MM.1S (cell line): ENCODE measurements at regions not wholly inside any gene's neighbourhood (a gene's known extent, or its start where the extent isn't known, plus 50 kb on each side); places are given as distances from the start of the nearest gene placed in this dataset.

ENCODE experiments used
- DNase-seq: peaks from one replicate; pipeline ENCODE4 v3.0.0-alpha.2; 2015
- H2AFZ ChIP-seq: fragments of 300-600 bp; sonication (generic); 2 replicates; pipeline ENCODE4 v1.6.0; 2016; ENCODE audit warnings: antibody characterized with exemption, low read length
- H3F3A ChIP-seq: fragments of 300-600 bp; sonication (generic); 2 replicates; pipeline ENCODE4 v1.6.1; 2016; ENCODE audit warnings: mild to moderate bottlenecking, antibody characterized with exemption, low read length, moderate library complexity, mixed read lengths; ENCODE audit not compliant: insufficient read depth
- H3K27ac ChIP-seq: fragments of 300-600 bp; sonication (generic); 2 replicates; pipeline ENCODE4 v1.5.1; 2016; ENCODE audit warnings: mild to moderate bottlenecking, low read length
- H3K27me3 ChIP-seq: fragments of 300-600 bp; sonication (generic); replicated peaks from 2 replicates; pipeline ENCODE4 v1.6.0; 2016; ENCODE audit warnings: low read length; ENCODE audit not compliant: insufficient read depth
- H3K36me3 ChIP-seq: fragments of 300-600 bp; sonication (generic); replicated peaks from 2 replicates; pipeline ENCODE4 v1.6.1; 2016; ENCODE audit warnings: mild to moderate bottlenecking, low read length, mixed read lengths; ENCODE audit not compliant: insufficient read depth
- H3K4me1 ChIP-seq: fragments of 300-600 bp; sonication (generic); 2 replicates; pipeline ENCODE4 v1.6.1; 2016; ENCODE audit warnings: low read length, mixed read lengths
- H3K4me2 ChIP-seq: fragments of 300-600 bp; sonication (generic); 2 replicates; pipeline ENCODE4 v1.6.0; 2016; ENCODE audit warnings: low read depth, low read length
- H3K4me3 ChIP-seq: fragments of 300-600 bp; sonication (generic); 2 replicates; pipeline ENCODE4 v1.5.1; 2016; ENCODE audit warnings: low read length, mixed read lengths
- H3K79me2 ChIP-seq: fragments of 300-600 bp; sonication (generic); 2 replicates; pipeline ENCODE4 v1.6.1; 2016; ENCODE audit warnings: mixed run types, low read length, mixed read lengths
- H3K9ac ChIP-seq: fragments of 300-600 bp; sonication (generic); 2 replicates; pipeline ENCODE4 v1.6.1; 2016; ENCODE audit warnings: low read length, mixed read lengths
- H3K9me2 ChIP-seq: fragments of 300-600 bp; sonication (generic); replicated peaks from 2 replicates; pipeline ENCODE4 v1.6.1; 2016; ENCODE audit warnings: mild to moderate bottlenecking, low read length, mixed read lengths; ENCODE audit not compliant: insufficient read depth
- H3K9me3 ChIP-seq: fragments of 300-600 bp; sonication (generic); replicated peaks from 2 replicates; pipeline ENCODE4 v1.6.1; 2016; ENCODE audit warnings: mild to moderate bottlenecking, low read length, mixed read lengths; ENCODE audit not compliant: insufficient read depth
- H4K20me1 ChIP-seq: fragments of 300-600 bp; sonication (generic); 2 replicates; pipeline ENCODE4 v1.6.1; 2016; ENCODE audit warnings: mild to moderate bottlenecking, low read length, moderate library complexity, mixed read lengths; ENCODE audit not compliant: insufficient read depth
- CTCF ChIP-seq: fragments of 300-600 bp; sonication (generic); IDR thresholded peaks from 2 replicates; pipeline ENCODE4 v1.5.1; 2016; ENCODE audit warnings: antibody characterized with exemption, low read length, mixed read lengths
- EZH2 ChIP-seq: fragments of 300-600 bp; sonication (generic); optimal IDR thresholded peaks from 2 replicates; pipeline ENCODE3; 2017; ENCODE audit warnings: low read depth, mild to moderate bottlenecking, antibody characterized with exemption, low read length, mixed read lengths
- EZH2phosphoT487 ChIP-seq: fragments of 300-600 bp; sonication (generic); IDR thresholded peaks from 2 replicates; pipeline ENCODE4 v1.6.1; 2018; ENCODE audit warnings: antibody characterized with exemption, low read length

GRCh38 chr3:69446402-69447072 is 60.6 kb upstream of the FRMD4B start:
- Histone ChIP-seq H3K4me3 (no peak overlapping the region), H2AFZ (no peak overlapping the region), H3K27me3 (no peaks in the 10 kb centered on the region), H3K9me3 (no peaks in the 10 kb centered on the region), H3K27ac (no peak overlapping the region), H4K20me1 (no peaks in the 10 kb centered on the region), H3K9ac (no peak overlapping the region), H3F3A (no peaks in the 10 kb centered on the region), H3K4me1 (no peaks in the 10 kb centered on the region), H3K4me2 (no peak overlapping the region), H3K36me3 (no peaks in the 10 kb centered on the region), H3K79me2 (no peaks in the 10 kb centered on the region), H3K9me2 (no peaks in the 10 kb centered on the region)
- no peak for DNase-seq
- no peak for TF ChIP-seq EZH2
- TF ChIP-seq EZH2phosphoT487: no peak
- no peak for TF ChIP-seq CTCF

- no peak for DNase-seq
- Histone ChIP-seq H4K20me1 (no peaks in the 10 kb centered on the region), H3K4me1 (no peaks in the 10 kb centered on the region), H3K27ac (no peak overlapping the region), H3K36me3 (no peaks in the 10 kb centered on the region), H2AFZ (no peak overlapping the region), H3K9ac (no peak overlapping the region), H3K27me3 (no peaks in the 10 kb centered on the region), H3K9me3 (no peaks in the 10 kb centered on the region), H3K4me2 (no peak overlapping the region), H3K79me2 (no peaks in the 10 kb centered on the region), H3F3A (no peaks in the 10 kb centered on the region), H3K4me3 (no peak overlapping the region), H3K9me2 (no peaks in the 10 kb centered on the region)
- TF ChIP-seq EZH2: no peak
- no peak for TF ChIP-seq EZH2phosphoT487
- no peak for TF ChIP-seq CTCF
Measured at GRCh38 chr3:69445498-69445897, 59.6 kb upstream of the FRMD4B start.

GRCh38 chr3:69445024-69445423 is 59.1 kb upstream of the FRMD4B start:
- H3K27ac ChIP-seq: no peak overlapping the region
- no peak overlapping the region for H3K4me3 ChIP-seq
- H4K20me1 ChIP-seq: no peaks in the 10 kb centered on the region
- H3K9me2 ChIP-seq: no peaks in the 10 kb centered on the region
- H3K9me3 ChIP-seq: no peaks in the 10 kb centered on the region
- no peaks in the 10 kb centered on the region for H3K27me3 ChIP-seq
- no peak for TF ChIP-seq EZH2
- TF ChIP-seq EZH2phosphoT487: no peak
- no peak for TF ChIP-seq CTCF
- no peaks in the 10 kb centered on the region for H3K79me2 ChIP-seq
- H3K4me1 ChIP-seq: no peaks in the 10 kb centered on the region
- DNase-seq: no peak
- no peak overlapping the region for H3K9ac ChIP-seq
- no peaks in the 10 kb centered on the region for H3K36me3 ChIP-seq
- no peak overlapping the region for H3K4me2 ChIP-seq
- no peak overlapping the region for H2AFZ ChIP-seq
- H3F3A ChIP-seq: no peaks in the 10 kb centered on the region
